CD4-positive, CD25-positive, alpha-beta regulatory T cell (primary cell): ENCODE measurements at regions not wholly inside any gene's neighbourhood (a gene's known extent, or its start where the extent isn't known, plus 50 kb on each side); places are given as distances from the start of the nearest gene placed in this dataset.

Experiments
- ATAC-seq, 2 donors: fragments of 150-1000 bp; cut with Tn5 transposase; one replicate each; pipeline ENCODE4 v1.10.0; 2021; ENCODE audit warnings: low read depth in 2 of 2, moderate number of reproducible peaks in 2 of 2, moderate library complexity in 1 of 2
- DNase-seq, 3 donors: peaks; one replicate each; pipeline versions ENCODE4 v3.0.0 to v3.0.0-alpha.2; 2012 to 2022; ENCODE audit warnings: mixed read lengths in 1 of 3
- H3K27ac ChIP-seq: one replicate; pipeline ENCODE4 v1.7.0; 2013; ENCODE audit warnings: mild to moderate bottlenecking, low read length; ENCODE audit not compliant: insufficient read depth, poor library complexity, severe bottlenecking
- H3K27me3 ChIP-seq: one replicate; pipeline ENCODE4 v1.7.0; 2013; ENCODE audit warnings: low read length; ENCODE audit not compliant: control insufficient read depth, insufficient read depth
- H3K36me3 ChIP-seq: one replicate; pipeline ENCODE4 v1.7.0; 2013; ENCODE audit warnings: mild to moderate bottlenecking, low read length, moderate library complexity; ENCODE audit not compliant: control insufficient read depth, insufficient read depth
- H3K4me1 ChIP-seq: 2 replicates; pipeline ENCODE4 v1.7.0; 2013; ENCODE audit warnings: mild to moderate bottlenecking, low read length; ENCODE audit not compliant: insufficient read depth, control insufficient read depth, poor library complexity, severe bottlenecking
- H3K4me3 ChIP-seq: one replicate; pipeline ENCODE4 v1.7.0; 2013; ENCODE audit warnings: low read depth, mild to moderate bottlenecking, low read length, moderate library complexity
- H3K9me3 ChIP-seq, 2 experiments: 1 replicate in 1 of 2; 2 replicates in 1 of 2; pipeline ENCODE4 v1.7.0; 2013; ENCODE audit warnings: low read length in 2 of 2, mild to moderate bottlenecking in 1 of 2, moderate library complexity in 1 of 2; ENCODE audit not compliant: control insufficient read depth in 2 of 2
- H3K27ac Mint-ChIP-seq, 3 donors: one replicate each; pipeline ENCODE4 v1.8.0; 2020 to 2022; ENCODE audit warnings: mild to moderate bottlenecking in 3 of 3, mixed read lengths in 3 of 3, moderate library complexity in 2 of 3
- H3K27me3 Mint-ChIP-seq: one replicate; pipeline ENCODE4 v1.8.0; 2022; ENCODE audit warnings: mild to moderate bottlenecking, mixed read lengths
- H3K36me3 Mint-ChIP-seq: one replicate; pipeline ENCODE4 v1.8.0; 2020; ENCODE audit warnings: mixed read lengths
- H3K4me1 Mint-ChIP-seq, 4 donors: one replicate each; pipeline ENCODE4 v1.8.0; 2020 to 2022; ENCODE audit warnings: mixed read lengths in 4 of 4, mild to moderate bottlenecking in 1 of 4
- H3K4me3 Mint-ChIP-seq, 4 donors: one replicate each; pipeline ENCODE4 v1.8.0; 2020 to 2022; ENCODE audit warnings: mild to moderate bottlenecking in 4 of 4, mixed read lengths in 4 of 4, moderate library complexity in 3 of 4
- H3K9me3 Mint-ChIP-seq, 7 donors: one replicate each; pipeline ENCODE4 v1.8.0; 2020 to 2022; ENCODE audit warnings: mixed read lengths in 7 of 7, mild to moderate bottlenecking in 3 of 7, moderate library complexity in 2 of 7

DNA sequence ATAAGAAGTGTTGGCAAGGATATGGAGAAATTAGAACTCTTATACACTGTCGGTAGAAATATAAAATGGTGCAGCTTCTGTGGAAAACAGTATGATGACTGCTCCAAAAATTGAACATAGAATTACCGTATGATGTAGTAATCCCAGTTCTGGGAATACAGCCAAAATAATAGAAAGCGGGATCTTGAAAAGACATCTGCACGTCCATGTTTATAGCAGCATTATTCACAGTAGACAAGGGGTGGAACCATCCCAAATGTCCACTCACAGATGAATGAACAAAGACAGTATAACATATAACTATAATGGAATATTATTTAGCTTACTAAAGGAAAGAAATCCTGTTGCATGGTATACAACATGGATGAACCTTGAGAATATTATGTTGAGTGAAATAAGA is 257.7 kb downstream of the TDRD15 start:
- H3K4me3 ChIP-seq = no peak overlapping the region
- ATAC-seq (no peak), DNase-seq (no peak)
- no peak overlapping the region for H3K27ac ChIP-seq
- H3K36me3 ChIP-seq = no peaks in the 10 kb centered on the region
- H3K9me3 ChIP-seq = no peaks in the 10 kb centered on the region
- H3K27ac Mint-ChIP-seq = no peak overlapping the region
- H3K27me3 ChIP-seq = no peaks in the 10 kb centered on the region
- no peaks in the 10 kb centered on the region for H3K36me3 Mint-ChIP-seq
- no peak overlapping the region for H3K4me3 Mint-ChIP-seq
- peaks cover 0 to 10% (median 4%) of the 10 kb centered on the region in 7 donors for H3K9me3 Mint-ChIP-seq
- no peaks in the 10 kb centered on the region for H3K4me1 Mint-ChIP-seq
- H3K27me3 Mint-ChIP-seq = no peaks in the 10 kb centered on the region
- no peaks in the 10 kb centered on the region for H3K4me1 ChIP-seq

- H3K4me3 ChIP-seq = no peak overlapping the region
- Mint-ChIP-seq H3K27me3 (no peaks in the 10 kb centered on the region), H3K4me1 (no peaks in the 10 kb centered on the region), H3K9me3 (peaks cover 0 to 12% (median 4%) of the 10 kb centered on the region in 7 donors), H3K27ac (no peak overlapping the region), H3K4me3 (no peak overlapping the region), H3K36me3 (no peaks in the 10 kb centered on the region)
- no peaks in the 10 kb centered on the region for H3K27me3 ChIP-seq
- no peak overlapping the region for H3K27ac ChIP-seq
- no peaks in the 10 kb centered on the region for H3K36me3 ChIP-seq
- DNase-seq = no peak
- ATAC-seq = no peak
- no peaks in the 10 kb centered on the region for H3K4me1 ChIP-seq
- H3K9me3 ChIP-seq = no peaks in the 10 kb centered on the region
Observed at GRCh38 chr2:21382701-21383520, 259.1 kb downstream of the TDRD15 start.

GRCh38 chr2:21386666-21387065 is 262.9 kb downstream of the TDRD15 start:
- Histone ChIP-seq H3K4me1 (no peaks in the 10 kb centered on the region), H3K27ac (no peak overlapping the region), H3K9me3 (no peaks in the 10 kb centered on the region), H3K36me3 (no peaks in the 10 kb centered on the region), H3K27me3 (no peaks in the 10 kb centered on the region), H3K4me3 (no peak overlapping the region)
- no peaks in the 10 kb centered on the region for H3K4me1 Mint-ChIP-seq
- no peaks in the 10 kb centered on the region for H3K36me3 Mint-ChIP-seq
- no peak for ATAC-seq
- no peak for DNase-seq
- peaks cover 0 to 14% (median 2%) of the 10 kb centered on the region in 7 donors for H3K9me3 Mint-ChIP-seq
- no peaks in the 10 kb centered on the region for H3K27me3 Mint-ChIP-seq
- H3K27ac Mint-ChIP-seq = no peak overlapping the region
- H3K4me3 Mint-ChIP-seq = no peak overlapping the region

DNA sequence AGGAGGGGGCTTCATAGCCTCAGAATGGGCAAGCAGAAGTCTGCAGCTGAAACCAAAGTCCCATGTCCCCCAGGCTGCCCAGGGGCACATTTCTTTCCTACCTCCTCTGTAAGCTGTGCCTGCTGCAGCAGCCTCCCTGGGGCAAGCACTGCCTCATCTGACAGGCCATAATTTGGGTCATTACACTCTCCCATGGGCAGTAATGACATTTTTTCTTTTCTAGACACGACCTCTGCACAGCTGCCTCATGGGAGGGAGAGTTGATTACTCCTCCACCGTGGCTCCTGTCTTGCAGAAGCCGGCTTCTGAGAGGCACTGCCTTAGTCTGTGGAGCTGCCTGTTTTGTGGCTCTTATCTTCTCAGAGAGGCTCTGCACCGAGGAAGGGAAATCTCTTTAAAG is 268.9 kb downstream of the TDRD15 start:
- H3K4me3 Mint-ChIP-seq = no peak overlapping the region
- H3K27me3 ChIP-seq = no peaks in the 10 kb centered on the region
- H3K27me3 Mint-ChIP-seq = no peaks in the 10 kb centered on the region
- no peaks in the 10 kb centered on the region for H3K9me3 ChIP-seq
- ATAC-seq (no peak), DNase-seq (no peak)
- H3K9me3 Mint-ChIP-seq = peaks cover 0 to 14% (median 5%) of the 10 kb centered on the region in 7 donors
- H3K27ac ChIP-seq = no peak overlapping the region
- no peak overlapping the region for H3K4me3 ChIP-seq
- H3K27ac Mint-ChIP-seq = no peak overlapping the region
- H3K36me3 Mint-ChIP-seq = no peaks in the 10 kb centered on the region
- no peaks in the 10 kb centered on the region for H3K36me3 ChIP-seq
- no peaks in the 10 kb centered on the region for H3K4me1 ChIP-seq
- H3K4me1 Mint-ChIP-seq = no peaks in the 10 kb centered on the region

- no peak overlapping the region for H3K4me3 ChIP-seq
- no peak for ATAC-seq
- no peak for DNase-seq
- no peaks in the 10 kb centered on the region for H3K27me3 Mint-ChIP-seq
- no peaks in the 10 kb centered on the region for H3K36me3 ChIP-seq
- H3K27ac Mint-ChIP-seq = no peak overlapping the region
- no peaks in the 10 kb centered on the region for H3K27me3 ChIP-seq
- H3K9me3 ChIP-seq = no peaks in the 10 kb centered on the region
- no peaks in the 10 kb centered on the region for H3K4me1 Mint-ChIP-seq
- peaks cover 0 to 10% (median 5%) of the 10 kb centered on the region in 7 donors for H3K9me3 Mint-ChIP-seq
- no peaks in the 10 kb centered on the region for H3K4me1 ChIP-seq
- no peak overlapping the region for H3K27ac ChIP-seq
- H3K36me3 Mint-ChIP-seq = no peaks in the 10 kb centered on the region
- no peak overlapping the region for H3K4me3 Mint-ChIP-seq
Observed at GRCh38 chr2:21393173-21393572, 269.4 kb downstream of the TDRD15 start.

DNA sequence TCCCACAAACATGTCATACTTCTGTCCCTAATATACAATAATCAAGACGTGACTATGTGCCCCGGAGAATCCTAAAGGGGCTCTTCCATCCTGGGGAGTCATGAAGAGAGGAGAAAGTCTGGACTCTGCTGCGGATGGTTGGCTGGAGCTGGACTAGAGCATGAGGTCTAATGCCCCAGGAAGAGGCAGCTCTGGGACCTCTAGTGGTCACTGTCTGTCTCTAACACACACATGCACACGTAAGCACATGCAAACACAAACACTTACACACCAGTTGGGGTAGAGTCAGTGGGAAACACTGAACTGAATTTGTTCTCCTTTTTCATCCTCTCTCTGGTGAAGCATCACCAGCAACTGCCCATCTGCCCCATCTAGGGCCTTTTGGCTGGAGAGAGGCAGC is 271.6 kb downstream of the TDRD15 start:
- no peak overlapping the region for H3K4me3 ChIP-seq
- no peaks in the 10 kb centered on the region for H3K27me3 ChIP-seq
- ATAC-seq (no peak), DNase-seq (no peak)
- H3K9me3 ChIP-seq = no peaks in the 10 kb centered on the region
- H3K4me1 ChIP-seq = no peaks in the 10 kb centered on the region
- H3K9me3 Mint-ChIP-seq = peaks cover 0 to 6% (median 2%) of the 10 kb centered on the region in 7 donors
- no peaks in the 10 kb centered on the region for H3K4me1 Mint-ChIP-seq
- no peaks in the 10 kb centered on the region for H3K36me3 ChIP-seq
- H3K36me3 Mint-ChIP-seq = no peaks in the 10 kb centered on the region
- H3K4me3 Mint-ChIP-seq = no peak overlapping the region
- H3K27ac ChIP-seq = no peak overlapping the region
- H3K27ac Mint-ChIP-seq = no peak overlapping the region
- no peaks in the 10 kb centered on the region for H3K27me3 Mint-ChIP-seq

DNA sequence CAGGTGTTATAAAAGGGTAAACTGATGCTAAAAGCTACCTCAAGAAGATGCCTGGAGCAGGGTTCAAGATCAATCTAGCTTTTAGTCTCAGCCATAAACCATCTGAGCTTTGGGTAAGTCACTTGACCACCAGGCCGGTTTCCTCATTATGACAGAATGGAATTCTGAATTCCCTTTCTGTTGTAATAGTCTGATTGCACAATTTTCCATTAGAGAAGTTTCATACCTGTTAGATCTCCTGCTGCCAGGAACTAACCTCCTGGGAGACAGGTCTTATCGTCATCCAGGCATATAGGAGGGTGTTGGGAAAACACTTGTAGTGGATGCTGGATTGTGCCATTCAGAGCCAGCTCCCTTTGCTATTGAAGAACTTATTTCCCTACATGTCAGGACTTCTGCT is 272.5 kb downstream of the TDRD15 start:
- DNase-seq (no peak), ATAC-seq (no peak)
- Mint-ChIP-seq H3K36me3 (no peaks in the 10 kb centered on the region), H3K27ac (no peak overlapping the region), H3K9me3 (peaks cover 0 to 10% (median 2%) of the 10 kb centered on the region in 7 donors), H3K27me3 (no peaks in the 10 kb centered on the region), H3K4me3 (no peak overlapping the region), H3K4me1 (no peaks in the 10 kb centered on the region)
- Histone ChIP-seq H3K36me3 (no peaks in the 10 kb centered on the region), H3K9me3 (no peaks in the 10 kb centered on the region), H3K27me3 (no peaks in the 10 kb centered on the region), H3K27ac (no peak overlapping the region), H3K4me3 (no peak overlapping the region), H3K4me1 (no peaks in the 10 kb centered on the region)

DNA sequence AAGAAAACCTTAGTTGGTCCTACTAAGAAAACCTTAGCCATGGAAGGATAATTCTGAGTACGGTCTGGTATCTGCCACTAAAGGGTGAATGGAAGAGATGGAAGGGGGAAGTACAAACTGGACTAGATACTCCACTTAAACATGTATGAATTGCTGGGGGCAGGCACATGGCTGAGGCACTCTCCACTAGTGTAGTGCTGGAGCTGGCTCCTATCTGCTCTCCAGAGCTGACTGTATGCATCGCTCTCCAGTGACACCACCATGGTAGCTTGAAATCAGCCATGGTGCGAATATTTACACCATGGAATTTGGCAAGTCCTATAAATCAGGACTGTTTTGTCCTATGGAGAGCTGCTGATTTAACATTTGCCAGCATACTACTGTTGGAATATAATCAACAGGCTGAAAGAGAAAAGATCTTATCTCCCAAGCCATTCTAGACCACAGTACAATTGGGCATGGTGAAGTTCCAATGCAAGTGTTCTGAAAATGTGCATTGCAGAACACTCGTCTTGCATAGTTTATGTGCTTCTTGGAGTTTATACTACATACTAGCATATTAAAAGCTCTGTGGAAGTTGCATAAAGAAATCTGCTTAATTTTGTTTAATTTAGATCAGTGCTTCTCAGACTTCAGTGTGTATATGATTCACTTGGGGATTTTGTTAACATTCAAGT is 277.4 kb downstream of the TDRD15 start:
- H3K27ac Mint-ChIP-seq = no peak overlapping the region
- H3K4me1 Mint-ChIP-seq = peaks cover 0 to 2% (median 0%) of the 10 kb centered on the region in 4 donors
- Histone ChIP-seq H3K27me3 (no peaks in the 10 kb centered on the region), H3K36me3 (no peaks in the 10 kb centered on the region), H3K9me3 (no peaks in the 10 kb centered on the region), H3K27ac (no peak overlapping the region), H3K4me3 (no peak overlapping the region), H3K4me1 (no peaks in the 10 kb centered on the region)
- ATAC-seq (no peak), DNase-seq (no peak)
- H3K36me3 Mint-ChIP-seq = no peaks in the 10 kb centered on the region
- H3K27me3 Mint-ChIP-seq = no peaks in the 10 kb centered on the region
- H3K9me3 Mint-ChIP-seq = peaks cover 0 to 10% (median 4%) of the 10 kb centered on the region in 7 donors
- H3K4me3 Mint-ChIP-seq = no peak overlapping the region
